Neural crest cell (in vitro differentiated cells): ENCODE measurements at regions not wholly inside any gene's neighbourhood (a gene's known extent, or its start where the extent isn't known, plus 50 kb on each side); places are given as distances from the start of the nearest gene placed in this dataset.

Experiments
- DNase-seq: peaks from one replicate; pipeline ENCODE4 v3.0.0; 2021; ENCODE audit warnings: low read depth, mixed read lengths, low spot score
- H3K27ac Mint-ChIP-seq: one replicate; pipeline ENCODE4 v1.8.0; 2021; ENCODE audit warnings: mild to moderate bottlenecking, mixed read lengths; ENCODE audit not compliant: unreplicated experiment
- H3K27me3 Mint-ChIP-seq: 2 replicates; pipeline ENCODE4 v1.8.0; 2021; ENCODE audit warnings: low read depth, mild to moderate bottlenecking, mixed read lengths
- H3K36me3 Mint-ChIP-seq: 2 replicates; pipeline ENCODE4 v1.8.0; 2021; ENCODE audit warnings: low read depth, mild to moderate bottlenecking, mixed read lengths
- H3K4me1 Mint-ChIP-seq: 2 replicates; pipeline ENCODE4 v1.8.0; 2021; ENCODE audit warnings: mixed read lengths
- H3K4me3 Mint-ChIP-seq: one replicate; pipeline ENCODE4 v1.8.0; 2021; ENCODE audit warnings: mild to moderate bottlenecking, mixed read lengths
- H3K9me3 Mint-ChIP-seq: 2 replicates; pipeline ENCODE4 v1.8.0; 2021; ENCODE audit warnings: mixed read lengths
- CTCF ChIP-seq: fragments of 200-600 bp; sonication (generic); conservative IDR thresholded peaks from 2 replicates; pipeline ENCODE4 v1.5.0; 2021; ENCODE audit warnings: antibody characterized with exemption, mild to moderate bottlenecking

- Mint-ChIP-seq H3K27me3 (no peaks in the 10 kb centered on the region), H3K27ac (no peak overlapping the region), H3K9me3 (peaks cover 3% of the 10 kb centered on the region), H3K4me3 (no peak overlapping the region), H3K4me1 (peaks cover 17% of the 10 kb centered on the region), H3K36me3 (no peaks in the 10 kb centered on the region)
- TF ChIP-seq CTCF, result no peak
- no peak for DNase-seq
These were observed 52.9 kb upstream of the JDP2 start for GRCh38 chr14:75374911-75375310.

GRCh38 chr14:75375983-75376382, 51.8 kb upstream of the JDP2 start:
- Mint-ChIP-seq H3K4me3 (no peak overlapping the region), H3K36me3 (no peaks in the 10 kb centered on the region)
- DNase-seq, result no peak

More at GRCh38 chr14:75375983-75376382, 51.8 kb upstream of the JDP2 start:
- Mint-ChIP-seq H3K9me3 (peaks cover 3% of the 10 kb centered on the region), H3K27ac (no peak overlapping the region), H3K27me3 (no peaks in the 10 kb centered on the region), H3K4me1 (peaks cover 24% of the 10 kb centered on the region)
- no peak for TF ChIP-seq CTCF
